PFSK-1 (cell line): ENCODE measurements at regions not wholly inside any gene's neighbourhood (a gene's known extent, or its start where the extent isn't known, plus 50 kb on each side); places are given as distances from the start of the nearest gene placed in this dataset.

Experiments used
- POLR2AphosphoS5 ChIP-seq: IDR thresholded peaks from 2 replicates; pipeline ENCODE4 v1.6.1; 2012; ENCODE audit warnings: low read depth, mild to moderate bottlenecking, control low read depth, low read length, moderate library complexity
- REST ChIP-seq, 2 experiments: IDR thresholded peaks; 2 replicates each; pipeline versions ENCODE4 v1.6.1 to v1.8.0; 2011 to 2012; ENCODE audit warnings: low read depth in 2 of 2, low read length in 2 of 2, control low read depth in 1 of 2, inconsistent platforms in 1 of 2, mild to moderate bottlenecking in 1 of 2, moderate library complexity in 1 of 2; ENCODE audit not compliant: insufficient read depth in 1 of 2
- SIN3A ChIP-seq: IDR thresholded peaks from 2 replicates; pipeline ENCODE4 v1.6.1; 2012; ENCODE audit warnings: mild to moderate bottlenecking, low read length, moderate library complexity, borderline replicate concordance; ENCODE audit not compliant: insufficient read depth
- TAF1 ChIP-seq: IDR thresholded peaks from 2 replicates; pipeline ENCODE4 v1.6.1; 2012; ENCODE audit warnings: low read length, control low read depth, borderline replicate concordance; ENCODE audit not compliant: insufficient read depth

GRCh38 chr3:124636863-124637296 is 93.4 kb upstream of the UMPS start:
- TF ChIP-seq SIN3A (no peak), POLR2AphosphoS5 (no peak), REST (IDR thresholded peaks at IDR 0.05; ENCODE audit: insufficient read depth in 1 of 2, low read depth in 2 of 2, low read length in 2 of 2) (no peak), TAF1 (no peak)
